ENCODE measurements at regions not wholly inside any gene's neighbourhood (a gene's known extent, or its start where the extent isn't known, plus 50 kb on each side); places are given as distances from the start of the nearest gene placed in this dataset.
"Not testable (repeated sequence)": the region's sequence is repeated elsewhere in the genome, so short reads cannot be mapped to it uniquely, and the experiment has no call there.

GRCh38 chr1:143799568-143800187, 172.1 kb downstream of the FAM72C start:
- not testable (repeated sequence) for H3K27ac ChIP-seq (ENCODE audit: low read depth in 1 of 2, low read length in 1 of 2); H3K36me3 ChIP-seq (ENCODE audit: control insufficient read depth in 2 of 2, insufficient read depth in 2 of 2, low read length in 1 of 2); DNase-seq (ENCODE audit: low read depth in 6 of 9, low spot score in 9 of 9); H3K4me1 ChIP-seq (ENCODE audit: control insufficient read depth in 2 of 2, insufficient read depth in 2 of 2, low read length in 2 of 2); H3K4me3 ChIP-seq (ENCODE audit: low read length in 2 of 2); H3K27me3 ChIP-seq (ENCODE audit: control insufficient read depth in 2 of 2, insufficient read depth in 1 of 2, low read length in 1 of 2); H3K9me3 ChIP-seq (ENCODE audit: control insufficient read depth in 2 of 2, insufficient read depth in 1 of 2, low read length in 1 of 2)
- no CpG with 5 or more reads among the region's 22 CpGs for WGBS

GRCh38 chr1:143796369-143796768, 175.4 kb downstream of the FAM72C start:
- H3K27me3 ChIP-seq (ENCODE audit: control insufficient read depth in 2 of 2, insufficient read depth in 1 of 2, low read length in 1 of 2); H3K36me3 ChIP-seq (ENCODE audit: control insufficient read depth in 2 of 2, insufficient read depth in 2 of 2, low read length in 1 of 2); DNase-seq (ENCODE audit: low read depth in 6 of 9, low spot score in 9 of 9); H3K4me3 ChIP-seq (ENCODE audit: low read length in 2 of 2); H3K9me3 ChIP-seq (ENCODE audit: control insufficient read depth in 2 of 2, insufficient read depth in 1 of 2, low read length in 1 of 2); H3K27ac ChIP-seq (ENCODE audit: low read depth in 1 of 2, low read length in 1 of 2); H3K4me1 ChIP-seq (ENCODE audit: control insufficient read depth in 2 of 2, insufficient read depth in 2 of 2, low read length in 2 of 2): not testable (repeated sequence)
- no CpG with 5 or more reads among the region's 3 CpGs for WGBS

- not testable (repeated sequence) for H3K27me3 ChIP-seq (ENCODE audit: control insufficient read depth in 2 of 2, insufficient read depth in 1 of 2, low read length in 1 of 2); DNase-seq (ENCODE audit: low read depth in 6 of 9, low spot score in 9 of 9); H3K4me1 ChIP-seq (ENCODE audit: control insufficient read depth in 2 of 2, insufficient read depth in 2 of 2, low read length in 2 of 2); H3K27ac ChIP-seq (ENCODE audit: low read depth in 1 of 2, low read length in 1 of 2); H3K36me3 ChIP-seq (ENCODE audit: control insufficient read depth in 2 of 2, insufficient read depth in 2 of 2, low read length in 1 of 2); H3K9me3 ChIP-seq (ENCODE audit: control insufficient read depth in 2 of 2, insufficient read depth in 1 of 2, low read length in 1 of 2); H3K4me3 ChIP-seq (ENCODE audit: low read length in 2 of 2)
- WGBS = no CpG with 5 or more reads among the region's 57 CpGs
Measured at GRCh38 chr1:143792047-143792937, 179.5 kb downstream of the FAM72C start.

DNA sequence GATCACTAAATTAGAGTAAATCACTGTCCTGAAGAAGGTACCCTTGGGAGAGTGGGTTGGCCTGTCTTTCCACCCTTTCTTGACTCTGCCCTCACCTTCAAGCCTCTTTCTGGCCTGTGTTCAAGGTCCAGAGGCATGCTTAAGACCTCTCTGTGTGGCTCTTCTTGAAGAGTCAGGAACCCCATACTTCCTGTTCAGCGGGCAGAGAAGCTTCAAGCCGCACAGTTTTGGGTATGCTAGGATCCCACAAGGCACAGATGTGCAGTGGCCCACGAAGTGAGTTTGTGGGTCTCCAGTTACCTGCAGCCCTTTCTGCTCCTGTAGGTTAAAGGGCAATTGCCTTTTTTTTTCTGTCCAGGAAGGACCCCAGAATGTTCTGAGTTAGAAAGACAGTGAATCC, 185.4 kb downstream of the FAM72C start:
- not testable (repeated sequence) for H3K9me3 ChIP-seq (ENCODE audit: control insufficient read depth in 2 of 2, insufficient read depth in 1 of 2, low read length in 1 of 2); DNase-seq (ENCODE audit: low read depth in 6 of 9, low spot score in 9 of 9); H3K4me1 ChIP-seq (ENCODE audit: control insufficient read depth in 2 of 2, insufficient read depth in 2 of 2, low read length in 2 of 2); H3K36me3 ChIP-seq (ENCODE audit: control insufficient read depth in 2 of 2, insufficient read depth in 2 of 2, low read length in 1 of 2); H3K27me3 ChIP-seq (ENCODE audit: control insufficient read depth in 2 of 2, insufficient read depth in 1 of 2, low read length in 1 of 2); H3K27ac ChIP-seq (ENCODE audit: low read depth in 1 of 2, low read length in 1 of 2); H3K4me3 ChIP-seq (ENCODE audit: low read length in 2 of 2)
- WGBS = no CpG with 5 or more reads among the region's 3 CpGs

- not testable (repeated sequence) for H3K27me3 ChIP-seq (ENCODE audit: control insufficient read depth in 2 of 2, insufficient read depth in 1 of 2, low read length in 1 of 2); H3K36me3 ChIP-seq (ENCODE audit: control insufficient read depth in 2 of 2, insufficient read depth in 2 of 2, low read length in 1 of 2); H3K4me1 ChIP-seq (ENCODE audit: control insufficient read depth in 2 of 2, insufficient read depth in 2 of 2, low read length in 2 of 2); H3K9me3 ChIP-seq (ENCODE audit: control insufficient read depth in 2 of 2, insufficient read depth in 1 of 2, low read length in 1 of 2); DNase-seq (ENCODE audit: low read depth in 6 of 9, low spot score in 9 of 9); H3K4me3 ChIP-seq (ENCODE audit: low read length in 2 of 2); H3K27ac ChIP-seq (ENCODE audit: low read depth in 1 of 2, low read length in 1 of 2)
- WGBS = 91% methylated on average over 2 of the region's 7 CpGs
Measured at GRCh38 chr1:143785883-143786282, 185.9 kb downstream of the FAM72C start.

- not testable (repeated sequence) for DNase-seq (ENCODE audit: low read depth in 6 of 9, low spot score in 9 of 9); H3K4me1 ChIP-seq (ENCODE audit: control insufficient read depth in 2 of 2, insufficient read depth in 2 of 2, low read length in 2 of 2); H3K36me3 ChIP-seq (ENCODE audit: control insufficient read depth in 2 of 2, insufficient read depth in 2 of 2, low read length in 1 of 2); H3K9me3 ChIP-seq (ENCODE audit: control insufficient read depth in 2 of 2, insufficient read depth in 1 of 2, low read length in 1 of 2); H3K4me3 ChIP-seq (ENCODE audit: low read length in 2 of 2); H3K27ac ChIP-seq (ENCODE audit: low read depth in 1 of 2, low read length in 1 of 2); H3K27me3 ChIP-seq (ENCODE audit: control insufficient read depth in 2 of 2, insufficient read depth in 1 of 2, low read length in 1 of 2)
- WGBS = 93% methylated on average over 4 of the region's 11 CpGs
Measured at GRCh38 chr1:143784239-143784882, 187.4 kb downstream of the FAM72C start.

DNA sequence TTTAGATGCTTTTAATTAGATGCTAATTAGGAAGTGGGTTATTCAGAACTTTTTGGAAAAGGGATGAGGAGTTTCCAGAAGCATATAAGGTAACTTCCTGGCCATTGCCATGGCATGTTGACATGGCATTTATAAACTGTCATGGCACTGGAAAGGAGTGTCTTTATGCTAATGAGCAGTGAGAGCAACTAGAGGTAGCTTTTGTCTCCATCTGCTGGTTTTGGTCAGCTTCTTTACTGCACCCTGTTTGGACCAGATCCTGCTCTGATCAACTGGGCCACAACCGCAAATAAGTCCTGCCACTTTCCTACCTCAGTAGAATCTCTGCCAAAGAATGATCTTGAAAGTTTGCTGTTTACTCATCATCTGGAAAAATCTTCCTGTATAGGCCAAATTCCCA, 193.6 kb downstream of the FAM72C start:
- not testable (repeated sequence) for H3K4me1 ChIP-seq (ENCODE audit: control insufficient read depth in 2 of 2, insufficient read depth in 2 of 2, low read length in 2 of 2); DNase-seq (ENCODE audit: low read depth in 6 of 9, low spot score in 9 of 9); H3K9me3 ChIP-seq (ENCODE audit: control insufficient read depth in 2 of 2, insufficient read depth in 1 of 2, low read length in 1 of 2); H3K4me3 ChIP-seq (ENCODE audit: low read length in 2 of 2); H3K27ac ChIP-seq (ENCODE audit: low read depth in 1 of 2, low read length in 1 of 2); H3K27me3 ChIP-seq (ENCODE audit: control insufficient read depth in 2 of 2, insufficient read depth in 1 of 2, low read length in 1 of 2); H3K36me3 ChIP-seq (ENCODE audit: control insufficient read depth in 2 of 2, insufficient read depth in 2 of 2, low read length in 1 of 2)
- WGBS = no CpG with 5 or more reads among the region's 1 CpG

GRCh38 chr1:143764831-143765230, 207.0 kb downstream of the FAM72C start:
- not testable (repeated sequence) for H3K27me3 ChIP-seq (ENCODE audit: control insufficient read depth in 2 of 2, insufficient read depth in 1 of 2, low read length in 1 of 2); H3K9me3 ChIP-seq (ENCODE audit: control insufficient read depth in 2 of 2, insufficient read depth in 1 of 2, low read length in 1 of 2); H3K36me3 ChIP-seq (ENCODE audit: control insufficient read depth in 2 of 2, insufficient read depth in 2 of 2, low read length in 1 of 2); H3K4me1 ChIP-seq (ENCODE audit: control insufficient read depth in 2 of 2, insufficient read depth in 2 of 2, low read length in 2 of 2); H3K27ac ChIP-seq (ENCODE audit: low read depth in 1 of 2, low read length in 1 of 2); DNase-seq (ENCODE audit: low read depth in 6 of 9, low spot score in 9 of 9); H3K4me3 ChIP-seq (ENCODE audit: low read length in 2 of 2)
- WGBS = 81% methylated on average over 2 of the region's 2 CpGs

- H3K36me3 ChIP-seq (ENCODE audit: control insufficient read depth in 2 of 2, insufficient read depth in 2 of 2, low read length in 1 of 2); H3K27me3 ChIP-seq (ENCODE audit: control insufficient read depth in 2 of 2, insufficient read depth in 1 of 2, low read length in 1 of 2); H3K27ac ChIP-seq (ENCODE audit: low read depth in 1 of 2, low read length in 1 of 2); H3K4me3 ChIP-seq (ENCODE audit: low read length in 2 of 2); H3K4me1 ChIP-seq (ENCODE audit: control insufficient read depth in 2 of 2, insufficient read depth in 2 of 2, low read length in 2 of 2); H3K9me3 ChIP-seq (ENCODE audit: control insufficient read depth in 2 of 2, insufficient read depth in 1 of 2, low read length in 1 of 2); DNase-seq (ENCODE audit: low read depth in 6 of 9, low spot score in 9 of 9): not testable (repeated sequence)
- WGBS = 76% methylated on average over 6 of the region's 7 CpGs
Measured at GRCh38 chr1:143760366-143760765, 211.4 kb downstream of the FAM72C start.

Data from thymus (tissue), 11 donors.